WTC11 (cell line): ENCODE measurements at regions not wholly inside any gene's neighbourhood (a gene's known extent, or its start where the extent isn't known, plus 50 kb on each side); places are given as distances from the start of the nearest gene placed in this dataset.

ENCODE experiments used
- ATAC-seq: fragments of 200-7000 bp; cut with Tn5 transposase; 2 replicates; pipeline ENCODE4 v1.10.0; 2021; ENCODE audit warnings: mild to moderate bottlenecking, moderate library complexity
- CTCF ChIA-PET: fragments of 300-600 bp; sonication (Branson Sonifier 250); formaldehyde crosslinking; loops from one replicate; lab custom pipeline; 2021; ENCODE audit warnings: antibody characterized with exemption; lab: Charles Lee
- POLR2A ChIA-PET: fragments of 350-600 bp; sonication (Branson Sonifier 250); formaldehyde crosslinking; loops from one replicate; lab custom pipeline; 2021; ENCODE audit warnings: antibody characterized with exemption; lab: Charles Lee
- DNase-seq: peaks from one replicate; pipeline ENCODE4 v3.0.0; 2021; ENCODE audit warnings: low spot score
- H3K27ac Mint-ChIP-seq: 2 replicates; pipeline ENCODE4 v1.8.0; 2021; ENCODE audit warnings: mixed read lengths
- H3K27me3 Mint-ChIP-seq: 2 replicates; pipeline ENCODE4 v1.8.0; 2021; ENCODE audit warnings: low read depth, mild to moderate bottlenecking, moderate library complexity, mixed read lengths
- H3K36me3 Mint-ChIP-seq: 2 replicates; pipeline ENCODE4 v1.8.0; 2021; ENCODE audit warnings: mixed read lengths
- H3K4me1 Mint-ChIP-seq: 2 replicates; pipeline ENCODE4 v1.8.0; 2022; ENCODE audit warnings: mixed read lengths
- H3K4me3 Mint-ChIP-seq: 2 replicates; pipeline ENCODE4 v1.8.0; 2021; ENCODE audit warnings: mild to moderate bottlenecking, moderate library complexity, mixed read lengths
- H3K9me3 Mint-ChIP-seq: 2 replicates; pipeline ENCODE4 v1.8.0; 2021; ENCODE audit warnings: mixed read lengths
- CREM ChIP-seq: sonication (generic); formaldehyde crosslinking; IDR thresholded peaks from 2 replicates; pipeline ENCODE4 v1.8.1; 2022; ENCODE audit warnings: mild to moderate bottlenecking, missing genetic modification reagents, moderate library complexity
- ESRRA ChIP-seq: sonication (generic); formaldehyde crosslinking; IDR thresholded peaks from 2 replicates; pipeline ENCODE4 v1.8.1; 2022; ENCODE audit warnings: mild to moderate bottlenecking, missing genetic modification reagents, borderline replicate concordance
- OVOL2 ChIP-seq: fragments of 250-450 bp; sonication (Bioruptor Pico); IDR thresholded peaks from 2 replicates; pipeline ENCODE4 v1.9.0; 2021; ENCODE audit warnings: mild to moderate bottlenecking, borderline replicate concordance
- PRRX2 ChIP-seq: fragments of 250-450 bp; sonication (Bioruptor Pico); IDR thresholded peaks from 2 replicates; pipeline ENCODE4 v1.8.0; 2021; ENCODE audit warnings: mild to moderate bottlenecking
- RELA ChIP-seq: sonication (generic); formaldehyde crosslinking; IDR thresholded peaks from 2 replicates; pipeline ENCODE4 v1.8.1; 2022; ENCODE audit warnings: missing genetic modification reagents, mild to moderate bottlenecking, borderline replicate concordance
- RORB ChIP-seq: fragments of 250-450 bp; sonication (Bioruptor Pico); IDR thresholded peaks from 2 replicates; pipeline ENCODE4 v1.9.0; 2021; ENCODE audit warnings: mild to moderate bottlenecking
- TEAD1 ChIP-seq: sonication (generic); formaldehyde crosslinking; IDR thresholded peaks from 2 replicates; pipeline ENCODE4 v1.8.0; 2022; ENCODE audit warnings: mild to moderate bottlenecking, missing genetic modification reagents
- ZNF121 ChIP-seq: sonication (generic); formaldehyde crosslinking; IDR thresholded peaks from 2 replicates; pipeline ENCODE4 v1.8.0; 2023; ENCODE audit warnings: missing genetic modification reagents
- ZNF317 ChIP-seq: sonication (generic); formaldehyde crosslinking; IDR thresholded peaks from 2 replicates; pipeline ENCODE4 v1.8.1; 2023; ENCODE audit warnings: low read depth, mild to moderate bottlenecking, moderate library complexity, missing genetic modification reagents, borderline replicate concordance
- TF ChIP-seq, protein P1 (sequence below): fragments of 250-450 bp; sonication (Bioruptor Pico); IDR thresholded peaks from 2 replicates; pipeline ENCODE4 v1.8.0; 2021; ENCODE audit warnings: mild to moderate bottlenecking
- TF ChIP-seq, protein P2 (sequence below): sonication (generic); formaldehyde crosslinking; IDR thresholded peaks from 2 replicates; pipeline ENCODE4 v1.8.1; 2022; ENCODE audit warnings: low read depth, missing genetic modification reagents, borderline replicate concordance
- TF ChIP-seq, protein P3 (sequence below): sonication (generic); formaldehyde crosslinking; IDR thresholded peaks from 2 replicates; pipeline ENCODE4 v1.8.1; 2022; ENCODE audit warnings: low read depth, mild to moderate bottlenecking, moderate library complexity, missing genetic modification reagents, borderline replicate concordance
- TF ChIP-seq, protein P4 (sequence below): sonication (generic); formaldehyde crosslinking; IDR thresholded peaks from 2 replicates; pipeline ENCODE4 v1.8.1; 2022; ENCODE audit warnings: missing genetic modification reagents, borderline replicate concordance
- TF ChIP-seq, protein P5 (sequence below): sonication (generic); formaldehyde crosslinking; IDR thresholded peaks from 2 replicates; pipeline ENCODE4 v1.8.1; 2023; ENCODE audit warnings: mild to moderate bottlenecking, missing genetic modification reagents
- TF ChIP-seq, protein P6 (sequence below): fragments of 250-450 bp; sonication (Bioruptor Pico); IDR thresholded peaks from 2 replicates; pipeline ENCODE4 v2.1.2; 2022; ENCODE audit warnings: mild to moderate bottlenecking, moderate library complexity
- TF ChIP-seq, protein P7 (sequence below): fragments of 250-450 bp; sonication (Bioruptor Pico); conservative IDR thresholded peaks from 2 replicates; pipeline ENCODE4 v1.9.0; 2021; ENCODE audit warnings: mild to moderate bottlenecking

DNA sequence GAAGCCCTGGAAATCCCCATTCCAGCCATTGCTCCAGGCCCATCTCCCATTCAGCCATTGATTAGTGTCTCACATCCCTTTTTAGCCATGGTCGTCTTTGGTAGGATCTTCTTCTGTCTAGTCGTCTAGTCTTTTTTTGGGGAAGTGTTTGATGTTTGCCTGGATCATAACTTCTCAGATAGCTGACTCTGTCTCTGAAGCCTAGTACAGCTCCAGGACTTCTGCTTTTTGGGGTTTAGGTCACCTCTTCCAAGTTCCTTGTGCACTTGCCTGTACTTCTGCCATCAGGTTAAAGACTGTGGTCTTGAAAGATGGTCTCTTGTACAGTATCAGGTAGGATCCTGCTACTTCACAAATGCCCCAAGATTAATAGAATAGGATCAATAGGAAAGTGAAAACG lies 553.5 kb downstream of the PKHD1 start (continued):
- TF ChIP-seq, protein P1, sequence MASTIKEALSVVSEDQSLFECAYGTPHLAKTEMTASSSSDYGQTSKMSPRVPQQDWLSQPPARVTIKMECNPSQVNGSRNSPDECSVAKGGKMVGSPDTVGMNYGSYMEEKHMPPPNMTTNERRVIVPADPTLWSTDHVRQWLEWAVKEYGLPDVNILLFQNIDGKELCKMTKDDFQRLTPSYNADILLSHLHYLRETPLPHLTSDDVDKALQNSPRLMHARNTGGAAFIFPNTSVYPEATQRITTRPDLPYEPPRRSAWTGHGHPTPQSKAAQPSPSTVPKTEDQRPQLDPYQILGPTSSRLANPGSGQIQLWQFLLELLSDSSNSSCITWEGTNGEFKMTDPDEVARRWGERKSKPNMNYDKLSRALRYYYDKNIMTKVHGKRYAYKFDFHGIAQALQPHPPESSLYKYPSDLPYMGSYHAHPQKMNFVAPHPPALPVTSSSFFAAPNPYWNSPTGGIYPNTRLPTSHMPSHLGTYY (CRISPR knock-in tag) = no peak
- TF ChIP-seq RELA (CRISPR knock-in tag) = no peak
- TF ChIP-seq, protein P2, sequence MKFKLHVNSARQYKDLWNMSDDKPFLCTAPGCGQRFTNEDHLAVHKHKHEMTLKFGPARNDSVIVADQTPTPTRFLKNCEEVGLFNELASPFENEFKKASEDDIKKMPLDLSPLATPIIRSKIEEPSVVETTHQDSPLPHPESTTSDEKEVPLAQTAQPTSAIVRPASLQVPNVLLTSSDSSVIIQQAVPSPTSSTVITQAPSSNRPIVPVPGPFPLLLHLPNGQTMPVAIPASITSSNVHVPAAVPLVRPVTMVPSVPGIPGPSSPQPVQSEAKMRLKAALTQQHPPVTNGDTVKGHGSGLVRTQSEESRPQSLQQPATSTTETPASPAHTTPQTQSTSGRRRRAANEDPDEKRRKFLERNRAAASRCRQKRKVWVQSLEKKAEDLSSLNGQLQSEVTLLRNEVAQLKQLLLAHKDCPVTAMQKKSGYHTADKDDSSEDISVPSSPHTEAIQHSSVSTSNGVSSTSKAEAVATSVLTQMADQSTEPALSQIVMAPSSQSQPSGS (CRISPR knock-in tag) = no peak
- TF ChIP-seq, protein P3, sequence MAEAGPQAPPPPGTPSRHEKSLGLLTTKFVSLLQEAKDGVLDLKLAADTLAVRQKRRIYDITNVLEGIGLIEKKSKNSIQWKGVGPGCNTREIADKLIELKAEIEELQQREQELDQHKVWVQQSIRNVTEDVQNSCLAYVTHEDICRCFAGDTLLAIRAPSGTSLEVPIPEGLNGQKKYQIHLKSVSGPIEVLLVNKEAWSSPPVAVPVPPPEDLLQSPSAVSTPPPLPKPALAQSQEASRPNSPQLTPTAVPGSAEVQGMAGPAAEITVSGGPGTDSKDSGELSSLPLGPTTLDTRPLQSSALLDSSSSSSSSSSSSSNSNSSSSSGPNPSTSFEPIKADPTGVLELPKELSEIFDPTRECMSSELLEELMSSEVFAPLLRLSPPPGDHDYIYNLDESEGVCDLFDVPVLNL (CRISPR knock-in tag) = no peak
- TF ChIP-seq, protein P4, sequence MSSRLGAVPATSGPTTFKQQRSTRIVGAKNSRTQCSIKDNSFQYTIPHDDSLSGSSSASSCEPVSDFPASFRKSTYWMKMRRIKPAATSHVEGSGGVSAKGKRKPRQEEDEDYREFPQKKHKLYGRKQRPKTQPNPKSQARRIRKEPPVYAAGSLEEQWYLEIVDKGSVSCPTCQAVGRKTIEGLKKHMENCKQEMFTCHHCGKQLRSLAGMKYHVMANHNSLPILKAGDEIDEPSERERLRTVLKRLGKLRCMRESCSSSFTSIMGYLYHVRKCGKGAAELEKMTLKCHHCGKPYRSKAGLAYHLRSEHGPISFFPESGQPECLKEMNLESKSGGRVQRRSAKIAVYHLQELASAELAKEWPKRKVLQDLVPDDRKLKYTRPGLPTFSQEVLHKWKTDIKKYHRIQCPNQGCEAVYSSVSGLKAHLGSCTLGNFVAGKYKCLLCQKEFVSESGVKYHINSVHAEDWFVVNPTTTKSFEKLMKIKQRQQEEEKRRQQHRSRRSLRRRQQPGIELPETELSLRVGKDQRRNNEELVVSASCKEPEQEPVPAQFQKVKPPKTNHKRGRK (CRISPR knock-in tag) = no peak

DNA sequence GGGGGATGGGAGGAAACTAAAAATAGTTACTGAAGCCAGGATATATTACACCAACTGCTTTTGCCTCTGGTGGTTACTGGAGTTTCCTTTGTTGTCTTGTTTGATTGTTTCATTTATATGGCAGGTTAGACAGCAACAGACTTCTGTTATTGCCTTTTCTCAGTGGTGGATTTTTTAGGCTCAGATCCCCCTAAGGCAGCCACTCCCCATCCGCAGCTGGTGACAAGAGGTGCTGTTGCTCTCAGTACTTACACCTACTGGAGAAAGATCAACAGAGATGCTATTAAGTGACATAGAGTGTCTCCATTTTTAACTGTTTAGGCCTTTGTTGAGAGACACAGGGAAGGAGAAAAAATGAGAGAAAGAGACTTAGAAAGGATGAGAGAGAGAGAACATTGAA lies 552.1 kb downstream of the PKHD1 start:
- no peaks in the 10 kb centered on the region for H3K36me3 Mint-ChIP-seq
- no peak overlapping the region for H3K27ac Mint-ChIP-seq
- ChIA-PET CTCF (no interaction called here), POLR2A (no interaction called here)
- ATAC-seq = peak; percentile 22; the same call in 1 of the 2 replicates
- no peak for DNase-seq
- H3K4me1 Mint-ChIP-seq = peaks cover 32% of the 10 kb centered on the region
- no peaks in the 10 kb centered on the region for H3K9me3 Mint-ChIP-seq
- H3K4me3 Mint-ChIP-seq = no peak overlapping the region
- no peak for TF ChIP-seq ESRRA (CRISPR knock-in tag)
- no peak for TF ChIP-seq CREM
- no peak for TF ChIP-seq ZNF317
- TF ChIP-seq, protein P5, sequence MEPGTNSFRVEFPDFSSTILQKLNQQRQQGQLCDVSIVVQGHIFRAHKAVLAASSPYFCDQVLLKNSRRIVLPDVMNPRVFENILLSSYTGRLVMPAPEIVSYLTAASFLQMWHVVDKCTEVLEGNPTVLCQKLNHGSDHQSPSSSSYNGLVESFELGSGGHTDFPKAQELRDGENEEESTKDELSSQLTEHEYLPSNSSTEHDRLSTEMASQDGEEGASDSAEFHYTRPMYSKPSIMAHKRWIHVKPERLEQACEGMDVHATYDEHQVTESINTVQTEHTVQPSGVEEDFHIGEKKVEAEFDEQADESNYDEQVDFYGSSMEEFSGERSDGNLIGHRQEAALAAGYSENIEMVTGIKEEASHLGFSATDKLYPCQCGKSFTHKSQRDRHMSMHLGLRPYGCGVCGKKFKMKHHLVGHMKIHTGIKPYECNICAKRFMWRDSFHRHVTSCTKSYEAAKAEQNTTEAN (CRISPR knock-in tag) = no peak
- TF ChIP-seq, protein P6, sequence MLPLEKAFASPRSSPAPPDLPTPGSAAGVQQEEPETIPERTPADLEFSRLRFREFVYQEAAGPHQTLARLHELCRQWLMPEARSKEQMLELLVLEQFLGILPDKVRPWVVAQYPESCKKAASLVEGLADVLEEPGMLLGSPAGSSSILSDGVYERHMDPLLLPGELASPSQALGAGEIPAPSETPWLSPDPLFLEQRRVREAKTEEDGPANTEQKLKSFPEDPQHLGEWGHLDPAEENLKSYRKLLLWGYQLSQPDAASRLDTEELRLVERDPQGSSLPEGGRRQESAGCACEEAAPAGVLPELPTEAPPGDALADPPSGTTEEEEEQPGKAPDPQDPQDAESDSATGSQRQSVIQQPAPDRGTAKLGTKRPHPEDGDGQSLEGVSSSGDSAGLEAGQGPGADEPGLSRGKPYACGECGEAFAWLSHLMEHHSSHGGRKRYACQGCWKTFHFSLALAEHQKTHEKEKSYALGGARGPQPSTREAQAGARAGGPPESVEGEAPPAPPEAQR (CRISPR knock-in tag) = no peak
- no peak for TF ChIP-seq RORB (CRISPR knock-in tag)
- TF ChIP-seq OVOL2 = no peak
- TF ChIP-seq, protein P7, sequence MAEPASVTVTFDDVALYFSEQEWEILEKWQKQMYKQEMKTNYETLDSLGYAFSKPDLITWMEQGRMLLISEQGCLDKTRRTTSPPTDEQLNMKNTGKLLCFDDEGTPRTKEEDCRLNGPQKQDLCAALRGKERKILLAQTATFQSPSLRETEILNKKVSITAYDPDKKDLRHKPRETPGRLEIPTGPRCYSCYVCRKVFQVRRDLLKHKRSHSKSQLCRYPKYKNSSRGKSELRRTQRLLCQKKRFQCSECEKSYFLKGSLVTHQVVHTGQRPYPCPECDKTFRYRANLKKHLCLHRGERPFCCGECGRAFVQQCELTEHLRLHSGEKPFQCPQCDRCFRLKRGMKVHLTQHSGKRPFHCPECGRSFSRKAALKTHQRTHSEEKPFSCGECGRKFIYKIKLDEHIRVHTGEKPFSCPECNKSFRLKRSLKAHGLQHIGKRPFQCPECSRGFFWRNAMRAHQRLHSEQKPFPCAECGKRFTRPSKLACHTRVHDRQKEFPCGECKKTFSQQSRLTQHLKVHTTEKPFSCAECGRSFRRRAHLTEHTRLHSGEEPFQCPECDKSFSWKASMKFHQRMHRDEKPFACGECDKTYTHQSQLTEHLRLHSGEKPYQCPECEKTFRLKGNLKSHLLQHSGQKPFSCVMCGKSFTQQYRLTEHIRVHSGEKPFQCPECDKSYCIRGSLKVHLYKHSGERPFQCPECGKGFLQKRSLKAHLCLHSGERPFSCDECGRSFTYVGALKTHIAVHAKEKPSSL (CRISPR knock-in tag) = no peak
- TF ChIP-seq ZNF121 = no peak
- no peak for TF ChIP-seq PRRX2 (CRISPR knock-in tag)
- TF ChIP-seq TEAD1 (CRISPR knock-in tag) = no peak
- H3K27me3 Mint-ChIP-seq = no peaks in the 10 kb centered on the region
